ENCODE measurements at regions not wholly inside any gene's neighbourhood (a gene's known extent, or its start where the extent isn't known, plus 50 kb on each side); places are given as distances from the start of the nearest gene placed in this dataset.
"Not testable (repeated sequence)": the region's sequence is repeated elsewhere in the genome, so short reads cannot be mapped to it uniquely, and the experiment has no call there.

GRCh38 chr10:84606428-84606827 is 278.0 kb downstream of the CCSER2 start:
- no peaks in the 10 kb centered on the region for H3K4me1 Mint-ChIP-seq
- H3K36me3 Mint-ChIP-seq = no peaks in the 10 kb centered on the region
- H3K9me3 Mint-ChIP-seq = no peaks in the 10 kb centered on the region
- no peak overlapping the region for H3K27ac Mint-ChIP-seq
- no peak overlapping the region for H3K4me3 Mint-ChIP-seq
- peaks cover 23% of the 10 kb centered on the region for H3K27me3 Mint-ChIP-seq
- ATAC-seq = no peak

- H3K4me3 Mint-ChIP-seq = no peak overlapping the region
- no peaks in the 10 kb centered on the region for H3K4me1 Mint-ChIP-seq
- no peak overlapping the region for H3K27ac Mint-ChIP-seq
Observed at GRCh38 chr10:84607044-84607443, 278.7 kb downstream of the CCSER2 start.

GRCh38 chr10:84607523-84607922 is 279.1 kb downstream of the CCSER2 start:
- ATAC-seq = no peak
- Mint-ChIP-seq H3K27me3 (peaks cover 23% of the 10 kb centered on the region), H3K9me3 (no peaks in the 10 kb centered on the region), H3K36me3 (no peaks in the 10 kb centered on the region), H3K4me1 (no peaks in the 10 kb centered on the region), H3K27ac (no peak overlapping the region), H3K4me3 (no peak overlapping the region)

More at GRCh38 chr10:84607044-84607443, 278.7 kb downstream of the CCSER2 start:
- no peaks in the 10 kb centered on the region for H3K36me3 Mint-ChIP-seq
- peaks cover 23% of the 10 kb centered on the region for H3K27me3 Mint-ChIP-seq
- no peak for ATAC-seq
- H3K9me3 Mint-ChIP-seq = no peaks in the 10 kb centered on the region

GRCh38 chr10:84608126-84608525 is 279.7 kb downstream of the CCSER2 start:
- Mint-ChIP-seq H3K9me3 (no peaks in the 10 kb centered on the region), H3K27ac (no peak overlapping the region), H3K4me1 (no peaks in the 10 kb centered on the region), H3K4me3 (no peak overlapping the region), H3K36me3 (no peaks in the 10 kb centered on the region), H3K27me3 (peaks cover 28% of the 10 kb centered on the region)
- ATAC-seq = no peak

- H3K4me3 Mint-ChIP-seq = no peak overlapping the region
- H3K36me3 Mint-ChIP-seq = no peaks in the 10 kb centered on the region
- peak; percentile 24 for ATAC-seq
- no peak overlapping the region for H3K27ac Mint-ChIP-seq
- no peaks in the 10 kb centered on the region for H3K4me1 Mint-ChIP-seq
- H3K9me3 Mint-ChIP-seq = peaks cover 5% of the 10 kb centered on the region
- peaks cover 23% of the 10 kb centered on the region for H3K27me3 Mint-ChIP-seq
Observed at GRCh38 chr10:84613336-84614021, 285.1 kb downstream of the CCSER2 start.

- peak; percentile 20 for ATAC-seq
- H3K27ac Mint-ChIP-seq = no peak overlapping the region
- no peak overlapping the region for H3K4me3 Mint-ChIP-seq
- H3K27me3 Mint-ChIP-seq = no peaks in the 10 kb centered on the region
- H3K4me1 Mint-ChIP-seq = no peaks in the 10 kb centered on the region
- no peaks in the 10 kb centered on the region for H3K9me3 Mint-ChIP-seq
- H3K36me3 Mint-ChIP-seq = no peaks in the 10 kb centered on the region
Observed at GRCh38 chr10:84626397-84627087, 298.2 kb downstream of the CCSER2 start.

- no peak overlapping the region for H3K4me3 Mint-ChIP-seq
- H3K27me3 Mint-ChIP-seq = no peaks in the 10 kb centered on the region
- no peaks in the 10 kb centered on the region for H3K4me1 Mint-ChIP-seq
- H3K36me3 Mint-ChIP-seq = no peaks in the 10 kb centered on the region
- no peaks in the 10 kb centered on the region for H3K9me3 Mint-ChIP-seq
- no peak overlapping the region for H3K27ac Mint-ChIP-seq
- no peak for ATAC-seq
Observed at GRCh38 chr10:84632866-84633265, 304.5 kb downstream of the CCSER2 start.

- Mint-ChIP-seq H3K27ac (no peak overlapping the region), H3K4me1 (no peaks in the 10 kb centered on the region), H3K4me3 (no peak overlapping the region), H3K27me3 (no peaks in the 10 kb centered on the region), H3K9me3 (peaks cover under 1% of the 10 kb centered on the region), H3K36me3 (no peaks in the 10 kb centered on the region)
- ATAC-seq = no peak
Observed at GRCh38 chr10:84634636-84635035, 306.2 kb downstream of the CCSER2 start.

GRCh38 chr10:84650628-84651027 is 322.2 kb downstream of the CCSER2 start:
- not testable (repeated sequence) for H3K36me3 Mint-ChIP-seq, ATAC-seq, H3K27me3 Mint-ChIP-seq, H3K27ac Mint-ChIP-seq, H3K4me3 Mint-ChIP-seq, H3K4me1 Mint-ChIP-seq
- H3K9me3 Mint-ChIP-seq = peaks cover 12% of the 10 kb centered on the region

- Mint-ChIP-seq H3K36me3 (no peaks in the 10 kb centered on the region), H3K27me3 (no peaks in the 10 kb centered on the region), H3K4me3 (no peak overlapping the region), H3K4me1 (no peaks in the 10 kb centered on the region), H3K9me3 (no peaks in the 10 kb centered on the region), H3K27ac (no peak overlapping the region)
- peak; percentile 51 for ATAC-seq
Observed at GRCh38 chr10:84654671-84655070, 326.3 kb downstream of the CCSER2 start.

GRCh38 chr10:84659027-84659426 is 330.6 kb downstream of the CCSER2 start:
- Mint-ChIP-seq H3K27me3 (no peaks in the 10 kb centered on the region), H3K4me3 (no peak overlapping the region), H3K27ac (no peak overlapping the region), H3K4me1 (no peaks in the 10 kb centered on the region), H3K36me3 (no peaks in the 10 kb centered on the region), H3K9me3 (no peaks in the 10 kb centered on the region)
- ATAC-seq = no peak

- Mint-ChIP-seq H3K36me3 (no peaks in the 10 kb centered on the region), H3K4me1 (no peaks in the 10 kb centered on the region), H3K27me3 (no peaks in the 10 kb centered on the region), H3K27ac (no peak overlapping the region), H3K9me3 (no peaks in the 10 kb centered on the region), H3K4me3 (no peak overlapping the region)
- ATAC-seq = no peak
Observed at GRCh38 chr10:84659497-84660439, 331.4 kb downstream of the CCSER2 start.

GRCh38 chr10:84660450-84661159 is 332.2 kb downstream of the CCSER2 start:
- Mint-ChIP-seq H3K9me3 (no peaks in the 10 kb centered on the region), H3K36me3 (no peaks in the 10 kb centered on the region), H3K27ac (no peak overlapping the region), H3K4me1 (no peaks in the 10 kb centered on the region), H3K4me3 (no peak overlapping the region), H3K27me3 (no peaks in the 10 kb centered on the region)
- no peak for ATAC-seq

- no peaks in the 10 kb centered on the region for H3K4me1 Mint-ChIP-seq
- no peak for ATAC-seq
- no peaks in the 10 kb centered on the region for H3K9me3 Mint-ChIP-seq
- no peak overlapping the region for H3K27ac Mint-ChIP-seq
- no peaks in the 10 kb centered on the region for H3K36me3 Mint-ChIP-seq
- H3K27me3 Mint-ChIP-seq = no peaks in the 10 kb centered on the region
- H3K4me3 Mint-ChIP-seq = no peak overlapping the region
Observed at GRCh38 chr10:84665211-84665610, 336.8 kb downstream of the CCSER2 start.

All from stimulated activated memory B cell treated with anti-CD40 and anti-IgM and Interleukin-4, amounts not matched to agents 10 μg/mL and 1 μg/mL and 100 μg/mL, for 72 hours (primary cell).